ENCODE measurements at regions not wholly inside any gene's neighbourhood (a gene's known extent, or its start where the extent isn't known, plus 50 kb on each side); places are given as distances from the start of the nearest gene placed in this dataset.

DNA sequence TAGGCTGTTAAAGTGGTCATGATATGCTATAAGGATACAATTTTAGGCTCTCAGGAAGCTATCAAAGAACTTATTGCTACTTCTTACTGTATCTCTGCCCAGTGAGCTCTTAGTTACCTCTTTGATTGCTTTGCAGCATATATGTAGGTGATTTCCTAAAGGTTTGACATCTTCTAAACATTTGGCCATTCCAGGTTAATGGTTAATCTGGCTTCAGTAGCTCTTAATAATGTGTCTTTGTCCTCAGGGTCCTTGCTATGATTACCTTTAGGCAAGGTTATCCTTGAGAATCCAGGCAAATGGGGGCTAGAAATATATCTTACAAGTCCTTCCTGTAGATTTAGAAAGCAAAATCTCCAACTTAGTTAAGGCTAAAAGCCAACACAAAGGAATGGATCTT, 575.4 kb downstream of the TFAP2B start:
- DNase-seq: no peak
- in situ Hi-C loops (cut with HindIII; ENCODE audit: low pct_ligation_motif_present, low pct_unique_long_range_greater_than_20kb, low sequenced_read_pairs): no loop called here

DNA sequence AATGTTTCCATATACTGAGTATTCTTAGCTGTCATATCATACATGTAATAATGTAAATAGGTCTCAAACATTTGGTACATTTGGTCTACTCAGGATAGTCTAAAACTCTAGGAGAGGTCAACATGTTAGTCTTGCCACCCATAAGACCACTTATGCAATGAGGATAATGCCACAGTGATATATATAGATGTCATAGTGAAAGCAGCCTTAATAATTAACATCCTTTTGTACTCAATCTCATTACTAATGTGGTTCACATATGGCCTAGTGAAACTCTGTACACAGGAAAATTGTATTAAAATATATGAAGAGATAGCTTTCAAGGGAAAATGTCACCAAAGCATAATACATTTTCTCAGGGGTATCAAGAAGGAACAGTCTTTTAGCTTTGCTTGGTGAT, 577.9 kb downstream of the TFAP2B start:
- in situ Hi-C loops (cut with HindIII; ENCODE audit: low pct_ligation_motif_present, low pct_unique_long_range_greater_than_20kb, low sequenced_read_pairs): no loop called here
- DNase-seq: no peak

DNA sequence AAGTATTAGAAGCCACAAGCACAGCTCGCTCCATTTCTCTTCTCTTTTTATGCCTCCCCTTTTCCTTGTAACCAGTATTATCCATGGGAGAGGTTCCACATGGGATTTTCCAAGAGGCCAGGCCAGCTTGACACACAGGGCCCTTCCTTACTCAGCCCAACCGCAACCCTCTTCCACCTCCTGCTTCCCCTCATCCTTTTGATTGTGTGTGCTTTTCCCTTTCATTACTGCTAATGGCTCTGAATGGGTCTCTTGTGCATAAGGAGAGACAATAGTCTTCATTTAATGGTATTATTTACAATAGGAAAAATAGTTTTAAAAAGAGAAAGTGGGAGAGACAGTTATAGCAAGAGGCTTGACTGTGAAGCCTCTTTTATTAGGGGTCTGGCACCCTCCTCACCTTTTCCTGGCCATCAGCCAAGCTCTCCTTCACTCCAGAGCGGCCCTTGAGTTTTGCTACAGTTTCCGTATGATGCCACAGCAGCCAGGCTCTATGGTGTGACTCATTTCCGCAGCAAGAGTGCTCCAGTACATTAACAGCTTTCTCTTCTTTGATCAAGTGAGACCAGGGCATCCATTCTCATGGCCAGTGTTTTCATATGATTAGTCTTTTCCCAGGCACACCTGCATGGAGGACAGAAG, 579.5 kb downstream of the TFAP2B start:
- in situ Hi-C loops (cut with HindIII; ENCODE audit: low pct_ligation_motif_present, low pct_unique_long_range_greater_than_20kb, low sequenced_read_pairs): no loop called here
- DNase-seq: no peak

DNA sequence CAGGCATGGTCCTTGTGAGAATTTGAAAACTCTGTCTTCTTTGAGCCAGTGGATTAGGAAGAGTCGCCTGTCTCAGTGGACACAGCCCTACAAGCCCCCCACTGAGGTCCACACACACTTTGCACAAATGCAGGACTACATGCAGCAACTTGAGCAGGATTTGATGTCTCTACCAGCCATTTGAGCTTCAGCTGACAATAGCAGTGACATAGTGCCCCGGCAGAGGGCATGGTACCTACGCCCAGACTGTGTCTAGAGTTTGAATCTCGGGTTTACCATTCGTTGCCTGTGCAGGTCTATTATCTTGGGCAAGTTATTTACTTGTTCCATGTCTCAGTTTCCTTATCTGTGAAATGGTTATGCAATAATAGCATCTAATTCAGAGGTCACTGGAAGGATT, 580.1 kb downstream of the TFAP2B start:
- in situ Hi-C loops (cut with HindIII; ENCODE audit: low pct_ligation_motif_present, low pct_unique_long_range_greater_than_20kb, low sequenced_read_pairs): no loop called here
- DNase-seq: no peak

DNA sequence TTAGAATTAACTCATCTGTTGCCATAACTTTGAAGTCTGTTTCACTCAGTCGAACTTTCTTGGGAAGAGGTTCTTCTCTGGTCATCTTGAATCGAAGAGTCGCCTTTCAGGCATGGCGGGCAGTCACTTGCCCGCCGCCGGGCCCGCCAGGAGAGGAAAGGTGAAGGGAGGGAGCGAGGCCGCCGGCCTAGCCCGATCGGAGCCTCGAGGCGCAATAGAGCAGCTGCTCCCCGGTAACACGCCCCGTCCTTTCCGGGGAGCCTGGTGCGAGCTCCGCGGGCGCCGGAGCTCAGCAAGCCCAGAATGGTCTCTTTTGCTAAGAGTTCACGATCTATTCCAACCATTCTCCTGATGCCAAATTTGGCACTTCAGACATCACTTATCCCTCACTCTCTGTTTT, 591.8 kb downstream of the TFAP2B start:
- DNase-seq: no peak
- in situ Hi-C loops (cut with HindIII; ENCODE audit: low pct_ligation_motif_present, low pct_unique_long_range_greater_than_20kb, low sequenced_read_pairs): no loop called here

DNA sequence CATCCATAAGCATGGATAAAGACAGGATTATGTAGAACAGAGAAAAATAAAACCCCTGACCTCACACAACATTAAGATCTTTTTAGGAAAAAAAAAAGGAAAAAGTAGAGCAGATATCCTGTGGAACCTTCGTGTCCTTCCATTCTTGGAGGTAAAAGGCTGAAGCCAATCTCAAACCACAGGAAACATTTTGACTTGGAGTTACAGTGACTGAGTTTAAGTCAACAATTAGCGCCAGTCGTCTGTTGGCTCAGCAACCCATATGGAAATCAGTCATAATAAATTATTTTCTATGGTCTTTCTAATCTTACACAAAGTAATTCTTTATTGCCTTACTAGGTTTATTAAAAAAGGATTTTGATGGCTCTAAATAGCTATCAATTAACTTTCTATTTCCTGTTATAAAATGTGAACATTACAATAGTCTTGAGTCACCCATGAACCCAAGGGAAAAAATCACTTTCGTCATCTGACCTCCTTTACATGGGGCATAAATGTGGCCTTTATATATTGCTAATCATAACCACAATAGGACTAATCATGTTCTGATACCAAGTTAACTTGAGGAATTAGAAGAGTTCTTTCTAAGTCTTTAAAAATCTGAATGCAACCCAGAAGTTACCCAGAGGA, 592.9 kb downstream of the TFAP2B start:
- in situ Hi-C loops (cut with HindIII; ENCODE audit: low pct_ligation_motif_present, low pct_unique_long_range_greater_than_20kb, low sequenced_read_pairs): no loop called here
- DNase-seq: no peak

DNA sequence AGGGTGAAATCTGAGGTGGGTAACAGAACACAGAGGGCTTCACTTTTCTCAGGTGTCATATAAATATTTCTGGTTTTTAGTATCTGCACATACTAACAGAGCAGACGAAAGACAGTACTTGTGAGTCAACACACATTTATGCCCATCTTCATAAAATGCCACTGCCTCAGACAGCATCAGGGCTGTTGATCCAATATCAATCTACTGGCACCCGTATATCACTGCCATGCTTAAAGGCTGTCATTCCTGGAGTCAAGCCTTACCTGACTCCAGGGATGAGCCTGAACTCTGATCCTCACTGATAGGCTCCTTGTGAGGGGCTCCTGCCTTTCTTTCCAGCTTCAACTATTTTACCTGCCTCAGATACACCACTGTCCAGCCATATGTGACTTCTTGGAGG, 595.7 kb downstream of the TFAP2B start:
- DNase-seq: no peak
- in situ Hi-C loops (cut with HindIII; ENCODE audit: low pct_ligation_motif_present, low pct_unique_long_range_greater_than_20kb, low sequenced_read_pairs): no loop called here

DNA sequence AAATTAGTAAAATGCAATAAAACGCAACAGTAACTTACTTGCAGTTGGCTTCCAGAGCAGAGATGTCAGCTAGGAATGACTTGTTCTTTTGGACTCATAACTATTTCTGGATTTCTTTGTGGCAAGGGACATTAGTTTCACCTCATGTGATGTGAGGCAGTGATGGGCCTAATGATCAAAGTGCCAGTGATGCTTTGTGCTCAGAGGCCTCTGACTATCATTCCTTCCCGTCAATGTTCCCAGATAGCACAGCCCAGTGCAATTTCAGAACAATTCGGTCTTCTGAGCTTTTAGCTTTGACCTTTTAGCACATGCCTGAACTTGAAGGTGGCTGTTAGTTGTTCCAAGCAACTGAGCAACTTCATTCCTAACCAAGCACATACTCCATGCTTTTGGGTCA, 596.8 kb downstream of the TFAP2B start:
- in situ Hi-C loops (cut with HindIII; ENCODE audit: low pct_ligation_motif_present, low pct_unique_long_range_greater_than_20kb, low sequenced_read_pairs): no loop called here
- DNase-seq: no peak

DNA sequence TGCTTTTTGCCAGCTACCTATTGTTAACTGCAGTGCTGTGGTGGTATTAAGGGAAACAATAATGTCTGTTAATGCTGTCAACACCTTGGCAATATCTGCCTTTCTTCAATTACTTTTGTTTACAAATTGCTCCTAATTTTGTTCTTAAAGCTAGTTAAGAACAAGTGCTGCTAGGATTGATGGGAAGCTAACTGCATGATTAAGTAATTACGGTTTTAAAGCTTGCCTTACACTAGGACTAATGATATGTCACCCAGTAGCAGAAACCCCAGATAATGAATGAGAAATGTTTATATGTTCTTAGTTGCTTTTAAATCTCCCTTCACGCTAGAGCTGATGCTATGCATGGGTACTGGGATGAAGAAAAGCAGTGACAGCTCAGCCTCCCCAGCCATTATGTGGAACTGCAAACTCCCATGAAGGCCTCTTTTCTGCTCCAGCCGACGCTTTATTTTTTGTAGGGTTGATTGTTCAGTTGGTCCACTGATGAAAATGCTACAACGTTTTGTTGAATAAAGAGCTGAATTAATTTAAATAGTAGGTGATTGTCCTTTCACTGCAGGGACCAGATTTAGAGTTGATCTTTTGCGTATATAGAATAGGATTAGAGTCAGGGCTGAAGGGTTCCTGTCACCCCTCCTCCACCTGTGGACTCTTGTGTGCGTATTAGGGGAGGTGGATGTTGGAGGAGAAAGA, 610.5 kb downstream of the TFAP2B start:
- DNase-seq: no peak
- in situ Hi-C loops (cut with HindIII; ENCODE audit: low pct_ligation_motif_present, low pct_unique_long_range_greater_than_20kb, low sequenced_read_pairs): no loop called here

DNA sequence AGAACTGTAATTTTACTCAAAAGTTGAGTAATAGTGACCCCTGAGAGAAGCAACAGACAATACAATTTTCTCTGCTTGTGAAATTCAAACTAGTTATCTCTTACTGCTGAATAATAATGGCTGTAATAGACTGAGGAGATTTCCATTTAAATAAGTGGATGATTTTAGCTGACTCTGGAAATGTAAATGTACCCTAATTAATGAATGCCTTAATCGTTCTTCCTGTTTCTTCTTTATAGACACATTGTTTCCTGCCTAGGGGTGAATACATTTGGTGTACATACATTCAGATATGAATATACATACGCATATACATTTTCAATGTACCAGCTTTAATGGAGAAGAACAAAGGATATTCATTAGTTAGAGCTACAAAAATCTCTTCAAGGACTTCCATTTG, 611.9 kb downstream of the TFAP2B start:
- in situ Hi-C loops (cut with HindIII; ENCODE audit: low pct_ligation_motif_present, low pct_unique_long_range_greater_than_20kb, low sequenced_read_pairs): no loop called here
- no peak for DNase-seq

DNA sequence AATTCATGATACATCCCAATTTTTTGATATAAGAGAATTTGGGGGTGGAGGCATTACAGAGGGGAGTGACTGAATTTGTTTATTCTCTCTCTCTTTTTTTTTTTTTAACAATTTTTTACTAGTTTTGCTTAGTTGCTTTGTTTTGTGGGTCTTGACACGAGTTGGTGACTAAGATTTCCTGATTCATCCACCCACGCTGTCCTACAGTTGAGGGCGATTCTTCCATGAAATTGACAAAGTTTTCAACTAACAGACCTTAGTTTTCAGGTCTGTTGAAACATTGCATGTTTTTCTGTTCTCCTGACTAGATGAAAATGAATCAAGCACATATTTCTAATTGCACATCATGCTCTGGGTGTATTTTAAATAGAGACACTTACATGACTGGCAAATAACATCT, 613.8 kb downstream of the TFAP2B start:
- in situ Hi-C loops (cut with HindIII; ENCODE audit: low pct_ligation_motif_present, low pct_unique_long_range_greater_than_20kb, low sequenced_read_pairs): no loop called here
- no peak for DNase-seq

DNA sequence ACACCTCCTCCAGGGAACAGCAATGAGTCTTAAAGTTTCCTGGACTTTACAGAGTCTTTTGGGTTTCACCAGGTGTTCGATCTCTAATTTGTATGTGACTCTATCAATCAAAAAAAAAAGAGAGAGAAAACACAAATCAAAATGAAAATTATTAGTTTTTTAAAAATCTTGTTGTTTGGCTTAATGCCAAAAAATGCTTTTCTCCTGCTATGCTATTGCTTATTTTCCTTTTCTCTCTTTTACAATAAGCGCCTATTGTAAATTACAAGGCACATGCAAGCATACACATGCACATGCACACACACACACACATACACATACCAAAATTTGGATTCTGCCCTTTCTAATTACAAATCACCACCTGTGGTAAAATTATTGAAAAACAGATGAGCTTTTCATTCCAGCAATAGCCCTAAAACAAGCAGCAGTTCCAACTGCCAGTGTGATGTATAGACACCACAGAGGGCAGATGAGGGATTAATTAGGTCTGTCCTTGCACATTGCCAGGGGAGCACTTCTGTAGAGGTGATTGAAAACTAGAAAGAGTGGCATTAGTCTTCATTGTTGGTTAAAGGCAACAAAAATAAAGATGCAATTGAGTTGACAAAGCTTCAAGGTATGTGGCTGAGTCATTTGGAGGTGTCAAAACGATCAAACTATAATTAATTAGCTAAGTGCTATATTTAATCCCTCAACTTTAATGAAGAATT, 631.7 kb downstream of the TFAP2B start:
- in situ Hi-C loops (cut with HindIII; ENCODE audit: low pct_ligation_motif_present, low pct_unique_long_range_greater_than_20kb, low sequenced_read_pairs): no loop called here

DNA sequence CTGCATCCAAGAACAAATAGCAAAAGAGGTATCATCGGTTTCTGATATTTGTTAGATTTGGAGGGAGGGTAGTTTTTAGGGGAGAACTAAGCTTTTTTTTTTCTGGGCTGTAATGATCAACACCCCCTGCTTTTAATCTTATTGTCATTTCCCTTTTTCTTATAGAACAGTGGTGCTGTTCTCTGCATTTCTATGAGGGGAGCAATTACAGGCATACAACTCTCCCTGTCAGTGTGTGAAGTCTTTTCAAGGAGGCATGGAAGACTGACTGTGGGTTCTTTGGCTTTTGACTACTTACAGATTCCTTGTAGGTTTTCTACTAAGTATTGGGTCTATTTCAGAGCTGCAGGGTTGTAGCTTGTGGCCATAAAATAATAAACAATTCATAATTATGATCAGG, 632.3 kb downstream of the TFAP2B start:
- in situ Hi-C loops (cut with HindIII; ENCODE audit: low pct_ligation_motif_present, low pct_unique_long_range_greater_than_20kb, low sequenced_read_pairs): no loop called here
- DNase-seq: no peak

More for the DNA sequence above, 631.7 kb downstream of the TFAP2B start:
- no peak for DNase-seq

DNA sequence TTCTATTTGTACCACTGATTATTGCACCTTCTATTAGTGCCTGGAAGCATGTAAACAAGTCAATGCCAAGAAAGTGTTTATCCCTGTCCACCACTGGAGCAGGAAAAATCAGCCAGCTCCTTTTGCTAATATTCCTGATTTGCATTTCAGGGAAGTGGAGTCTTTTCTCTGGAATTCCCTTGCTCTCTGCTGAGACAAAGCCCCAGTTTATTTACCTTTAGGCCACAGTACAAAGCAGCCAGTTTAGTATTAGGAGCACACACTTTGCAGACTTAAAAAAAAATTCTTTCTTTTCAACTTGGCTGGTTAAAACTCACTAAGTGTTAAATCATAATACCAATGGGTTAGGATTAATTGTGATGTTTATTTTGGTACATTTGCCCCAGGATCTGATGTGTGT, 631.1 kb downstream of the PKHD1 start:
- in situ Hi-C loops (cut with HindIII; ENCODE audit: low pct_ligation_motif_present, low pct_unique_long_range_greater_than_20kb, low sequenced_read_pairs): no loop called here
- DNase-seq: no peak

DNA sequence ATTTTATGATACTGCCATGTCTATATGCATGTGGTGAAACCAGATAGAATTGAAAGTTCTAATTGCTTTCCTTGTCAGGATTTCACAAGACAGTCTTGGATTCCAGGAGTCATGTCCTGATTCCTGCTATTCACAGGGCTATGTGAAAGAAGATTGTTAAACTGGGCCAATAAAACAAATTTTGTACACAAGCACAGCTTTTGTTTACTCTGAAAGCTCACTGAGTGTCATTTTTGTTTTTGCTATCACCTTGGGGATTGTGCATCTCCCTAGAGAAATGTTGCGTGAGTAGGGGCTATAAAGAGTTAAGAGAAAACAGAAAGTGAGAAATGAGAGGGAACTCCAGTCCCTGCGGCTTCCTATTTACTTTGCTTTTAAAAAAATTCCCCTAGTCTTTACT, 627.5 kb downstream of the PKHD1 start:
- no peak for DNase-seq
- in situ Hi-C loops (cut with HindIII; ENCODE audit: low pct_ligation_motif_present, low pct_unique_long_range_greater_than_20kb, low sequenced_read_pairs): no loop called here

DNA sequence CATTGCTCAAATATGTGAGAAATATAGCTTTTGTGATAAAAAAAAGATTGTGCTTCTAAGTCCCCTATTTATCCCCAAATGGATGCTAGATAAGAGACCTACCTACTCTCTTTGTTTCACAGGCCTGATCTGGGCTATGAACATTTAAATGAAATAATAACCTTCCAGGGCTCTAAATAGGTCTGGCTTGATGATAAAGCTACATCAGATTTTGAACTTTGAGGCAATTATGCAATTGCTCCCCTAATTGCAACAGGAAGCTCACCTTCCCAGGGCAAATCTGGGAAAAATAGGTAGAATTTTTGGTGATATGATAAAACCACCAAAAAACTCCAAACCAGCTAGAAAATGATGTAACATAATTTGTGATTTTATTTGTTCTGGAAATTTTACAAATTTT, 624.5 kb downstream of the PKHD1 start:
- no peak for DNase-seq
- in situ Hi-C loops (cut with HindIII; ENCODE audit: low pct_ligation_motif_present, low pct_unique_long_range_greater_than_20kb, low sequenced_read_pairs): no loop called here

DNA sequence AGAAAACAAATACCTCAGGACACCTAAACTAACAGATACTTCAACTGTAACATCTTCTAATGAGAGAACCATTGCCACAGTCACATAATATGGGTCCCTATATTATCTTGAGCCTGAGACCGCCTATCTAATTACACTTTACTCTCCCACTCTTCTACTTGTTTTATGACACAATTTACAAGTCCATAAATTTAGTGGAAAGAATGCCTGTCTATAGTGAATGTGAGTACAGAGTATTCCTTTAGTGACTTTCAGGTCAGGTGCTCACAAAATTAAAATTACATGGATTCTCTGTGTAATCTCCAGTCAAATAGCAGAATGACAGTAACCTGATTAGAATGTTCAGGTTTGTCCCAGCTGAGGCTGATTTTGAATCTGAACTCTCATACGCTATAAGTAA, 624.1 kb downstream of the PKHD1 start:
- in situ Hi-C loops (cut with HindIII; ENCODE audit: low pct_ligation_motif_present, low pct_unique_long_range_greater_than_20kb, low sequenced_read_pairs): no loop called here
- no peak for DNase-seq

DNA sequence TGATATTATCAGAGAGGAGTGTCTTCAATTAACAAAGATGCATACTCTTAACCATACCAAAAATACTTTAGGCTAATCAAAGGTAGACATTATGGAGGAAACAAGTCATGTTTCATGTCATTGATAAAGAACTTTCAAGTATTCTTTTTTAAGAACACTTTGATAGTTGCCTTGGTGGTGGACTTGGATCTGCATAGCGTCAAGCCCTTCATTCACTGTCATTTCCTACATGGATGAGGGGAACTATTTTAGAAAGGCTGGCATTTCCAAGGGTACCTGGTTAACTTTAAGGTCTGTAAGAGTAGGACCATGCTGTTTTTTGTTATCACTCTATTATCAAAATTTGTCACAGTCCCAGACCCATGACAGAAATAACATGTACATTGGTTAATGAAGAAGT, 622.5 kb downstream of the PKHD1 start:
- DNase-seq: no peak
- in situ Hi-C loops (cut with HindIII; ENCODE audit: low pct_ligation_motif_present, low pct_unique_long_range_greater_than_20kb, low sequenced_read_pairs): no loop called here

DNA sequence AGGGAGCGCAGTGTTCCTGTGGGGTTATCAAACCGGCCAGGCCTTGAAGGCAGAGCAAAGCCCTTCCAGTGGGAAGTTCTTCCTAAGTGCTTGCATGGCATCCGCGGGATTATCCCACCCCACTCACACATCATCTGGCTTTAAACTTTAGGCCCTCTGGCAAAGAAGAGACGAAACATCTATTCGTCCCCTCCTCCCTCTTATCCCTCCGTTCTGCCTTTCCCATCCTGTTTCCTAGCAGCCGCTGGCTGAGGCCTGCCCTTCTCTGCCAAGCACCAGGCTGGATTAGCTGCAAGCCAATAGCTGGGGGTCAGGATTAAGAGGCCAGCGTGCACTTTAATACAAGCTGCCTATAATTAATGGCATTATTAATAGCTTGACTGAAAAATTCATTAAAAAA, 621.0 kb downstream of the PKHD1 start:
- in situ Hi-C loops (cut with HindIII; ENCODE audit: low pct_ligation_motif_present, low pct_unique_long_range_greater_than_20kb, low sequenced_read_pairs): no loop called here
- no peak for DNase-seq

Measured in ACHN (cell line).